H9 (cell line): ENCODE measurements at regions not wholly inside any gene's neighbourhood (a gene's known extent, or its start where the extent isn't known, plus 50 kb on each side); places are given as distances from the start of the nearest gene placed in this dataset.

Experiments
- DNase-seq: peaks from one replicate; pipeline ENCODE4 v3.0.0-alpha.2; 2017
- H2AFZ ChIP-seq: one replicate; pipeline ENCODE4 v1.6.1; 2013; ENCODE audit warnings: mild to moderate bottlenecking, low read length, control low read depth, moderate library complexity
- H2AK5ac ChIP-seq: 2 replicates; pipeline ENCODE4 v1.6.1; 2013; ENCODE audit warnings: low read length, control low read depth, mixed read lengths; ENCODE audit not compliant: insufficient read length
- H2BK120ac ChIP-seq: one replicate; pipeline ENCODE4 v1.6.1; 2013; ENCODE audit warnings: low read depth, mild to moderate bottlenecking, low read length, control low read depth, inconsistent platforms; ENCODE audit not compliant: poor library complexity, severe bottlenecking
- H2BK12ac ChIP-seq: 2 replicates; pipeline ENCODE4 v1.6.1; 2013; ENCODE audit warnings: low read length, control low read depth, mixed read lengths, low read depth; ENCODE audit not compliant: insufficient read length
- H2BK15ac ChIP-seq: 2 replicates; pipeline ENCODE4 v1.6.1; 2013; ENCODE audit warnings: low read depth, low read length, control low read depth
- H2BK20ac ChIP-seq: one replicate; pipeline ENCODE4 v1.6.1; 2013; ENCODE audit warnings: low read depth, mild to moderate bottlenecking, low read length, control low read depth, inconsistent platforms; ENCODE audit not compliant: poor library complexity, severe bottlenecking
- H2BK5ac ChIP-seq: 2 replicates; pipeline ENCODE4 v1.6.1; 2013; ENCODE audit warnings: low read length, control low read depth, mixed read lengths; ENCODE audit not compliant: insufficient read length
- H3K14ac ChIP-seq: 2 replicates; pipeline ENCODE4 v1.6.1; 2013; ENCODE audit warnings: low read length, control low read depth; ENCODE audit not compliant: insufficient read depth
- H3K18ac ChIP-seq: 2 replicates; pipeline ENCODE4 v1.6.1; 2013; ENCODE audit warnings: low read depth, mild to moderate bottlenecking, mixed read lengths, low read length, control low read depth; ENCODE audit not compliant: insufficient read length
- H3K23ac ChIP-seq: 2 replicates; pipeline ENCODE4 v1.6.1; 2013; ENCODE audit warnings: low read length, control low read depth, mixed read lengths, low read depth; ENCODE audit not compliant: insufficient read length
- H3K23me2 ChIP-seq: 2 replicates; pipeline ENCODE4 v1.6.1; 2013; ENCODE audit warnings: low read depth, mild to moderate bottlenecking, mixed read lengths, low read length, control low read depth; ENCODE audit not compliant: insufficient read length, poor library complexity, severe bottlenecking
- H3K27ac ChIP-seq: 2 replicates; pipeline ENCODE4 v1.5.1; 2013; ENCODE audit warnings: low read length, control low read depth, mixed read lengths, low read depth; ENCODE audit not compliant: insufficient read length
- H3K27me3 ChIP-seq: 2 replicates; pipeline ENCODE4 v1.6.1; 2013; ENCODE audit warnings: low read length, control low read depth, inconsistent platforms; ENCODE audit not compliant: insufficient read depth
- H3K4ac ChIP-seq: 2 replicates; pipeline ENCODE4 v1.6.1; 2013; ENCODE audit warnings: low read depth, mild to moderate bottlenecking, control low read depth, inconsistent platforms, low read length, moderate library complexity
- H3K4me1 ChIP-seq: 2 replicates; pipeline ENCODE4 v1.6.1; 2013; ENCODE audit warnings: low read length, control low read depth, inconsistent platforms; ENCODE audit not compliant: insufficient read depth
- H3K4me2 ChIP-seq: 2 replicates; pipeline ENCODE4 v1.6.1; 2013; ENCODE audit warnings: low read length, control low read depth, mixed read lengths; ENCODE audit not compliant: insufficient read length, insufficient read depth
- H3K56ac ChIP-seq: 2 replicates; pipeline ENCODE4 v1.6.1; 2013; ENCODE audit warnings: low read depth, mild to moderate bottlenecking, mixed read lengths, low read length, control low read depth; ENCODE audit not compliant: insufficient read length
- H3K79me1 ChIP-seq: 2 replicates; pipeline ENCODE4 v1.6.1; 2013; ENCODE audit warnings: low read depth, mild to moderate bottlenecking, moderate library complexity, low read length, control low read depth, inconsistent platforms; ENCODE audit not compliant: insufficient read depth, poor library complexity, severe bottlenecking
- H3K79me2 ChIP-seq: 2 replicates; pipeline ENCODE4 v1.6.1; 2013; ENCODE audit warnings: low read length, control low read depth, inconsistent platforms; ENCODE audit not compliant: insufficient read depth
- H3K9ac ChIP-seq: 2 replicates; pipeline ENCODE4 v1.6.1; 2013; ENCODE audit warnings: low read length, control low read depth, mixed read lengths; ENCODE audit not compliant: insufficient read length; ENCODE audit errors: extremely low read depth
- H3K9me3 ChIP-seq: one replicate; pipeline ENCODE4 v1.6.1; 2013; ENCODE audit warnings: low read depth, low read length, inconsistent platforms; ENCODE audit not compliant: control insufficient read depth
- H3T11ph ChIP-seq: one replicate; pipeline ENCODE4 v1.6.1; 2013; ENCODE audit warnings: mild to moderate bottlenecking, low read length, control low read depth, inconsistent platforms
- H4K20me1 ChIP-seq: one replicate; pipeline ENCODE4 v1.6.1; 2013; ENCODE audit not compliant: control insufficient read depth, insufficient read length, insufficient read depth
- H4K5ac ChIP-seq: 2 replicates; pipeline ENCODE4 v1.6.1; 2013; ENCODE audit warnings: low read depth, mild to moderate bottlenecking, mixed read lengths, low read length, control low read depth; ENCODE audit not compliant: insufficient read length
- H4K8ac ChIP-seq: replicated peaks from 2 replicates; pipeline ENCODE4 v1.6.1; 2013; ENCODE audit warnings: low read length, control low read depth, mixed read lengths, low read depth; ENCODE audit not compliant: insufficient read length
- H4K91ac ChIP-seq: 2 replicates; pipeline ENCODE4 v1.6.1; 2013; ENCODE audit warnings: low read depth, mild to moderate bottlenecking, moderate library complexity, mixed read lengths, low read length, control low read depth; ENCODE audit not compliant: insufficient read length
- H3K27ac Mint-ChIP-seq, 3 experiments: 2 replicates in 2 of 3; 3 replicates in 1 of 3; pipeline ENCODE4 v1.8.0; 2020 to 2021; ENCODE audit warnings: mixed read lengths in 3 of 3, mild to moderate bottlenecking in 1 of 3, moderate library complexity in 1 of 3
- H3K27me3 Mint-ChIP-seq: 2 replicates; pipeline ENCODE4 v1.8.0; 2021; ENCODE audit warnings: low read depth, mild to moderate bottlenecking, moderate library complexity, mixed read lengths
- H3K36me3 Mint-ChIP-seq, 3 experiments: 2 replicates in 2 of 3; 3 replicates in 1 of 3; pipeline ENCODE4 v1.8.0; 2020 to 2021; ENCODE audit warnings: low read depth in 3 of 3, mixed read lengths in 3 of 3; ENCODE audit not compliant: insufficient read depth in 1 of 3
- H3K4me1 Mint-ChIP-seq, 2 experiments: 2 replicates each; pipeline ENCODE4 v1.8.0; 2020; ENCODE audit warnings: mixed read lengths in 2 of 2
- H3K4me3 Mint-ChIP-seq, 2 experiments: 2 replicates in 1 of 2; 3 replicates in 1 of 2; pipeline ENCODE4 v1.8.0; 2020 to 2021; ENCODE audit warnings: mild to moderate bottlenecking in 2 of 2, mixed read lengths in 2 of 2, moderate library complexity in 1 of 2
- H3K9me3 Mint-ChIP-seq, 2 experiments: 2 replicates in 1 of 2; 3 replicates in 1 of 2; pipeline ENCODE4 v1.8.0; 2020; ENCODE audit warnings: mild to moderate bottlenecking in 2 of 2, mixed read lengths in 2 of 2, moderate library complexity in 1 of 2
- CTCF ChIP-seq: fragments of 200-600 bp; sonication (generic); conservative IDR thresholded peaks from 3 replicates; pipeline ENCODE4 v1.8.0; 2021; ENCODE audit warnings: antibody characterized with exemption, mild to moderate bottlenecking

GRCh38 chr2:51243892-51244535, 212.1 kb upstream of the NRXN1 start:
- Histone ChIP-seq H2BK15ac (no peak overlapping the region), H3K4ac (no peak overlapping the region), H4K91ac (no peak overlapping the region), H3K9me3 (no peaks in the 10 kb centered on the region), H2BK5ac (no peak overlapping the region), H2BK120ac (no peak overlapping the region), H2AFZ (no peak overlapping the region), H3K56ac (no peak overlapping the region), H4K5ac (no peak overlapping the region), H3K79me2 (no peaks in the 10 kb centered on the region), H2BK20ac (no peak overlapping the region), H3K4me1 (no peaks in the 10 kb centered on the region), H3K23ac (no peak overlapping the region), H3K14ac (no peak overlapping the region), H2AK5ac (no peak overlapping the region), H4K8ac (no peak overlapping the region), H3K4me2 (no peak overlapping the region), H3K27me3 (no peaks in the 10 kb centered on the region), H2BK12ac (no peak overlapping the region), H3K18ac (no peak overlapping the region), H3K27ac (no peak overlapping the region), H3K9ac (no peak overlapping the region), H3K79me1 (no peaks in the 10 kb centered on the region), H3K23me2 (no peaks in the 10 kb centered on the region), H4K20me1 (no peaks in the 10 kb centered on the region), H3T11ph (no peak overlapping the region)
- H3K27ac Mint-ChIP-seq = no peak overlapping the region
- peaks cover 0 to 7% of the 10 kb centered on the region in 2 experiments; a peak in 3 of 4 replicates for H3K4me1 Mint-ChIP-seq
- H3K9me3 Mint-ChIP-seq = no peaks in the 10 kb centered on the region
- no peaks in the 10 kb centered on the region for H3K27me3 Mint-ChIP-seq
- no peak for TF ChIP-seq CTCF
- no peak overlapping the region for H3K4me3 Mint-ChIP-seq
- H3K36me3 Mint-ChIP-seq = no peaks in the 10 kb centered on the region
- DNase-seq = no peak
